ENCODE measurements at regions not wholly inside any gene's neighbourhood (a gene's known extent, or its start where the extent isn't known, plus 50 kb on each side); places are given as distances from the start of the nearest gene placed in this dataset.

DNA sequence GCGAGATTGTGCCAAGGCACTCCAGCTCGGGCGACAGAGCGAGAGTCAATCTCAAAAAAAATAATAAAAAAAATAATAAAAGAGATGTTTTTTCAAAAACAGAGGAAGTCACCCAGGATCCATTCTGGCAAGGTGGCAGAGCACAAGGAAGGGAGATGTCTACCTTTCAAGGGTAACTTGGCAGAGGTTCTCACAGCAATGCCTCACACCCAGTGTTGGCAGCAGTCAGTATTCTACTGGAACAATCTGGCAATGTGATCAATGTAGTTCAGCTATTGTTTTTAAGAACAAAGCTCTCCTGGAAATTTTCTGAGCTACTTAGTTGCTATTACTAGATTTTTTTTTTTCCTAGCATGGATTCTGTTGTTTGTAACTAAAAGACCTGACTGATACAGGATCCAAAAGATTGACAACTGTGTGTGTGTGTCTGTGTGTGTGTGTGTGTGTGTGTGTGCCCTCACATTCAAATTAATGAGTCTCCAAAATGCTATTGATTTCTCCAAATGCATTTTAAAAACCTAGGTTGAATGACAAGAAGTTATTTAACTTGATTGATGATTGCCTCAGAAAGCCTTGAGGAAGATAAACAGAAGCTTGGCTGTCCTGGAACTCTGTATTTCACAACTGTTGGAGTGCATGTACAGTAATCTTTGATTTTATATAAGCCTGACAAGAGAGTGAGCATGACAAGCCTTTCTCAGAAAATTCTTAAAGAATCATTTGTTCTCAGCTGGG lies 114.1 kb upstream of the RREB1 start:
- H3K27ac ChIP-seq (ENCODE audit: low read depth, low read length, poor library complexity, severe bottlenecking), result no peak overlapping the region
- TF ChIP-seq, protein P1, sequence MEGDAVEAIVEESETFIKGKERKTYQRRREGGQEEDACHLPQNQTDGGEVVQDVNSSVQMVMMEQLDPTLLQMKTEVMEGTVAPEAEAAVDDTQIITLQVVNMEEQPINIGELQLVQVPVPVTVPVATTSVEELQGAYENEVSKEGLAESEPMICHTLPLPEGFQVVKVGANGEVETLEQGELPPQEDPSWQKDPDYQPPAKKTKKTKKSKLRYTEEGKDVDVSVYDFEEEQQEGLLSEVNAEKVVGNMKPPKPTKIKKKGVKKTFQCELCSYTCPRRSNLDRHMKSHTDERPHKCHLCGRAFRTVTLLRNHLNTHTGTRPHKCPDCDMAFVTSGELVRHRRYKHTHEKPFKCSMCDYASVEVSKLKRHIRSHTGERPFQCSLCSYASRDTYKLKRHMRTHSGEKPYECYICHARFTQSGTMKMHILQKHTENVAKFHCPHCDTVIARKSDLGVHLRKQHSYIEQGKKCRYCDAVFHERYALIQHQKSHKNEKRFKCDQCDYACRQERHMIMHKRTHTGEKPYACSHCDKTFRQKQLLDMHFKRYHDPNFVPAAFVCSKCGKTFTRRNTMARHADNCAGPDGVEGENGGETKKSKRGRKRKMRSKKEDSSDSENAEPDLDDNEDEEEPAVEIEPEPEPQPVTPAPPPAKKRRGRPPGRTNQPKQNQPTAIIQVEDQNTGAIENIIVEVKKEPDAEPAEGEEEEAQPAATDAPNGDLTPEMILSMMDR (conservative IDR thresholded peaks at IDR 0.05; ENCODE audit: low read depth, low read length), result no peak
- no peak for TF ChIP-seq EZH2 (IDR thresholded peaks at IDR 0.05; ENCODE audit: borderline replicate concordance, low read depth, low read length, poor library complexity, severe bottlenecking)
- intact Hi-C loops (cut with micrococcal nuclease; ENCODE audit: unreplicated experiment), result no loop called here
- BruUV-seq (replicated peaks), result no TSS peak
- H3K27me3 ChIP-seq (replicated peaks; ENCODE audit: insufficient read depth, low read depth, low read length, poor library complexity), result no peaks in the 10 kb centered on the region
- no peaks in the 10 kb centered on the region for H3K9me3 ChIP-seq (ENCODE audit: low read depth, low read length, poor library complexity, severe bottlenecking)
- POLR2A ChIA-PET (ENCODE audit: low non-redundant PET), result no interaction called here
- no peak overlapping the region for H3K4me3 ChIP-seq (ENCODE audit: low read depth, low read length, poor library complexity, severe bottlenecking)
- H3K36me3 ChIP-seq (ENCODE audit: insufficient read depth, low read length, poor library complexity, severe bottlenecking), result no peaks in the 10 kb centered on the region
- peaks cover 7% of the 10 kb centered on the region for H3K4me1 ChIP-seq (ENCODE audit: insufficient read depth, low read length, poor library complexity, severe bottlenecking)
- no peak for DNase-seq (ENCODE audit: low spot score)
- CTCF ChIA-PET, result no interaction called here

DNA sequence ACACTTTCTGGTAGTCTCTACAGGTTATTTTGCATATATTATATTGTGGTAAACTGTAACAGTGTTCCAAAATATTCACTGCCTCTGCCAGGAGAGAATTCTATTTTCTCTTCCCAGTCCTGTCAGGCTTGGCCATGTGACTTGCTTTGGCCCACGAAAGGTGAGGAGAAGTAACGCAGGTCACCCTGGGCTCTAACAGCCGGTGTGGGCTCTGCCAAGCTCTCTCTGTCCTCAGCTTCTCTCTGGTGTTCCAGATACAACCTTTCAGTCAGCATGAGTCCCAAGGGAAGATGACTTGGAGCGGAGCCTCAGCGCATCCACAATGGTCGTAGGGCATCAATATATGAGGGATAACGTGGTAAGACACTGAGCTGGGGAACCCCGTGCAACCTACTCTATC lies 113.0 kb upstream of the RREB1 start:
- ChIA-PET CTCF (no interaction called here), POLR2A (ENCODE audit: low non-redundant PET) (no interaction called here)
- intact Hi-C loops (cut with micrococcal nuclease; ENCODE audit: unreplicated experiment), result no loop called here

DNA sequence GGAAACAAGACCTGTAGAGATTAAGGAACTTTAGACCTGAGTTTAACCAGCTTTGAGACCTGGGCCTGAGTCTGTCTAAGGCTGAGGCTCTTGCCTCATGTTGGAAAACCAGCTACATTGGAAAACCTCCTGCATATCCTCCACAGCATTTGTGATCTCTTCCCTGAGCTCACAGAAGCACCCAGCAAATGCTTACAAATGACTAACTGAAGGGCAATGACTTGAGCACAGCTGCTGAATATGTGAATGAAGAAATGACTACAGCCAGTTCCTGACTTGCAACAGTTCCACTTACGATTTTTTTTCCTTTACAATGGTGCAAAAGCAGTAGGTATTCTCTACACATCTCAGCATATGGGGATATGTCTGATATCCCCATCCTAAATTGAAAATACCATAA lies 112.4 kb upstream of the RREB1 start:
- H3K4me3 ChIP-seq (ENCODE audit: low read depth, low read length, poor library complexity, severe bottlenecking), result no peak overlapping the region
- BruUV-seq (replicated peaks), result no TSS peak
- no peak for DNase-seq (ENCODE audit: low spot score)
- CTCF ChIA-PET, result no interaction called here
- no peaks in the 10 kb centered on the region for H3K27me3 ChIP-seq (replicated peaks; ENCODE audit: insufficient read depth, low read depth, low read length, poor library complexity)
- POLR2A ChIA-PET (ENCODE audit: low non-redundant PET), result no interaction called here
- intact Hi-C loops (cut with micrococcal nuclease; ENCODE audit: unreplicated experiment), result no loop called here
- peaks cover 8% of the 10 kb centered on the region for H3K4me1 ChIP-seq (ENCODE audit: insufficient read depth, low read length, poor library complexity, severe bottlenecking)
- no peak for TF ChIP-seq EZH2 (IDR thresholded peaks at IDR 0.05; ENCODE audit: borderline replicate concordance, low read depth, low read length, poor library complexity, severe bottlenecking)
- TF ChIP-seq, protein P1 (conservative IDR thresholded peaks at IDR 0.05; ENCODE audit: low read depth, low read length), result no peak
- H3K9me3 ChIP-seq (ENCODE audit: low read depth, low read length, poor library complexity, severe bottlenecking), result no peaks in the 10 kb centered on the region
- no peak overlapping the region for H3K27ac ChIP-seq (ENCODE audit: low read depth, low read length, poor library complexity, severe bottlenecking)
- H3K36me3 ChIP-seq (ENCODE audit: insufficient read depth, low read length, poor library complexity, severe bottlenecking), result no peaks in the 10 kb centered on the region

More for the DNA sequence above, 113.0 kb upstream of the RREB1 start:
- TF ChIP-seq, protein P1 (conservative IDR thresholded peaks at IDR 0.05; ENCODE audit: low read depth, low read length), result no peak
- no peak for TF ChIP-seq EZH2 (IDR thresholded peaks at IDR 0.05; ENCODE audit: borderline replicate concordance, low read depth, low read length, poor library complexity, severe bottlenecking)
- no peak for DNase-seq (ENCODE audit: low spot score)
- no peaks in the 10 kb centered on the region for H3K27me3 ChIP-seq (replicated peaks; ENCODE audit: insufficient read depth, low read depth, low read length, poor library complexity)
- H3K4me1 ChIP-seq (ENCODE audit: insufficient read depth, low read length, poor library complexity, severe bottlenecking), result peaks cover 8% of the 10 kb centered on the region
- no peaks in the 10 kb centered on the region for H3K9me3 ChIP-seq (ENCODE audit: low read depth, low read length, poor library complexity, severe bottlenecking)
- no TSS peak for BruUV-seq (replicated peaks)
- H3K36me3 ChIP-seq (ENCODE audit: insufficient read depth, low read length, poor library complexity, severe bottlenecking), result no peaks in the 10 kb centered on the region
- no peak overlapping the region for H3K4me3 ChIP-seq (ENCODE audit: low read depth, low read length, poor library complexity, severe bottlenecking)
- no peak overlapping the region for H3K27ac ChIP-seq (ENCODE audit: low read depth, low read length, poor library complexity, severe bottlenecking)
